ENCODE measurements at regions not wholly inside any gene's neighbourhood (a gene's known extent, or its start where the extent isn't known, plus 50 kb on each side); places are given as distances from the start of the nearest gene placed in this dataset.
"Not testable (repeated sequence)": the region's sequence is repeated elsewhere in the genome, so short reads cannot be mapped to it uniquely, and the experiment has no call there.

- TF ChIP-seq CTCF, POLR2A, POLR2AphosphoS5 (IDR thresholded peaks at IDR 0.05): not testable (repeated sequence)
Observed at GRCh38 chr7:150069555-150070313, 196.0 kb downstream of the ATP6V0E2 start.
